GM10266 (cell line): ENCODE measurements at regions not wholly inside any gene's neighbourhood (a gene's known extent, or its start where the extent isn't known, plus 50 kb on each side); places are given as distances from the start of the nearest gene placed in this dataset.
"Not testable (repeated sequence)": the region's sequence is repeated elsewhere in the genome, so short reads cannot be mapped to it uniquely, and the experiment has no call there.

Source experiments
- DNase-seq: peaks from one replicate; pipeline ENCODE4 v3.0.0; 2012; ENCODE audit errors: extremely low spot score

GRCh38 chr16:16448423-16448822 lies 69.5 kb downstream of the NPIPA7 start:
- DNase-seq: not testable (repeated sequence)

GRCh38 chr16:16449712-16450237 lies 70.8 kb downstream of the NPIPA7 start:
- DNase-seq: not testable (repeated sequence)

- DNase-seq: not testable (repeated sequence)
Measured at GRCh38 chr16:16451721-16452410, 72.9 kb downstream of the NPIPA7 start.

- not testable (repeated sequence) for DNase-seq
Measured at GRCh38 chr16:16458579-16458978, 79.6 kb downstream of the NPIPA7 start.

- DNase-seq: not testable (repeated sequence)
Measured at GRCh38 chr16:16463792-16464191, 84.9 kb downstream of the NPIPA7 start.

- DNase-seq: not testable (repeated sequence)
Measured at GRCh38 chr16:16488919-16489318, 110.0 kb downstream of the NPIPA7 start.

GRCh38 chr16:16489466-16489865 lies 110.5 kb downstream of the NPIPA7 start:
- DNase-seq: not testable (repeated sequence)

- DNase-seq: not testable (repeated sequence)
Measured at GRCh38 chr16:16494114-16494513, 115.2 kb downstream of the NPIPA7 start.

GRCh38 chr16:16494998-16495397 lies 116.1 kb downstream of the NPIPA7 start:
- not testable (repeated sequence) for DNase-seq

- DNase-seq: not testable (repeated sequence)
Measured at GRCh38 chr16:16499875-16500274, 120.9 kb downstream of the NPIPA7 start.

- DNase-seq: not testable (repeated sequence)
Measured at GRCh38 chr16:16507041-16507440, 128.1 kb downstream of the NPIPA7 start.

GRCh38 chr16:16508344-16508743 lies 129.4 kb downstream of the NPIPA7 start:
- DNase-seq: not testable (repeated sequence)

GRCh38 chr16:16519395-16519794 lies 140.5 kb downstream of the NPIPA7 start:
- not testable (repeated sequence) for DNase-seq

GRCh38 chr16:16521239-16522002 lies 142.5 kb downstream of the NPIPA7 start:
- DNase-seq: not testable (repeated sequence)

- DNase-seq: not testable (repeated sequence)
Measured at GRCh38 chr16:16526998-16527397, 148.1 kb downstream of the NPIPA7 start.

- not testable (repeated sequence) for DNase-seq
Measured at GRCh38 chr16:16530744-16531143, 151.8 kb downstream of the NPIPA7 start.

- DNase-seq: not testable (repeated sequence)
Measured at GRCh38 chr16:16535565-16535964, 156.6 kb downstream of the NPIPA7 start.

GRCh38 chr16:16536151-16536550 lies 157.2 kb downstream of the NPIPA7 start:
- DNase-seq: not testable (repeated sequence)

- DNase-seq: not testable (repeated sequence)
Measured at GRCh38 chr16:16549710-16550109, 170.8 kb downstream of the NPIPA7 start.

- not testable (repeated sequence) for DNase-seq
Measured at GRCh38 chr16:16550824-16551223, 171.9 kb downstream of the NPIPA7 start.

- DNase-seq: not testable (repeated sequence)
Measured at GRCh38 chr16:16552819-16553340, 173.9 kb downstream of the NPIPA7 start.

- not testable (repeated sequence) for DNase-seq
Measured at GRCh38 chr16:16559179-16559740, 180.3 kb downstream of the NPIPA7 start.
